ENCODE measurements at regions not wholly inside any gene's neighbourhood (a gene's known extent, or its start where the extent isn't known, plus 50 kb on each side); places are given as distances from the start of the nearest gene placed in this dataset.

GRCh38 chr19:33895366-33895765 is 98.7 kb downstream of the KCTD15 start:
- no peaks in the 10 kb centered on the region for H3K4me1 Mint-ChIP-seq (ENCODE audit: low read depth, unreplicated experiment)
- no peak overlapping the region for H3K4me3 Mint-ChIP-seq (ENCODE audit: unreplicated experiment)
- no peak for DNase-seq
- H3K27ac Mint-ChIP-seq (ENCODE audit: unreplicated experiment), result no peak overlapping the region
- no peaks in the 10 kb centered on the region for H3K9me3 Mint-ChIP-seq (ENCODE audit: unreplicated experiment)
- H3K27me3 Mint-ChIP-seq (ENCODE audit: unreplicated experiment), result peaks cover 3% of the 10 kb centered on the region
- TF ChIP-seq CTCF (IDR thresholded peaks at IDR 0.05; ENCODE audit: partially characterized antibody, unreplicated experiment), result no peak
- H3K36me3 Mint-ChIP-seq (ENCODE audit: unreplicated experiment), result peaks cover 14% of the 10 kb centered on the region

- peaks cover 3% of the 10 kb centered on the region for H3K27me3 Mint-ChIP-seq (ENCODE audit: unreplicated experiment)
Measured at GRCh38 chr19:33898062-33898677, 101.5 kb downstream of the KCTD15 start.

GRCh38 chr19:33900817-33901216 is 104.1 kb downstream of the KCTD15 start:
- peaks cover 2% of the 10 kb centered on the region for H3K9me3 Mint-ChIP-seq (ENCODE audit: unreplicated experiment)
- H3K27ac Mint-ChIP-seq (ENCODE audit: unreplicated experiment), result no peak overlapping the region
- H3K4me1 Mint-ChIP-seq (ENCODE audit: low read depth, unreplicated experiment), result peaks cover 3% of the 10 kb centered on the region
- TF ChIP-seq CTCF (IDR thresholded peaks at IDR 0.05; ENCODE audit: partially characterized antibody, unreplicated experiment), result no peak
- DNase-seq, result no peak
- H3K27me3 Mint-ChIP-seq (ENCODE audit: unreplicated experiment), result peaks cover 3% of the 10 kb centered on the region
- peaks cover 8% of the 10 kb centered on the region for H3K36me3 Mint-ChIP-seq (ENCODE audit: unreplicated experiment)
- H3K4me3 Mint-ChIP-seq (ENCODE audit: unreplicated experiment), result no peak overlapping the region

More at GRCh38 chr19:33898062-33898677, 101.5 kb downstream of the KCTD15 start:
- Mint-ChIP-seq H3K4me1 (ENCODE audit: low read depth, unreplicated experiment) (no peaks in the 10 kb centered on the region), H3K9me3 (ENCODE audit: unreplicated experiment) (no peaks in the 10 kb centered on the region), H3K36me3 (ENCODE audit: unreplicated experiment) (peaks cover 8% of the 10 kb centered on the region), H3K27ac (ENCODE audit: unreplicated experiment) (no peak overlapping the region), H3K4me3 (ENCODE audit: unreplicated experiment) (no peak overlapping the region)
- no peak for DNase-seq
- no peak for TF ChIP-seq CTCF (IDR thresholded peaks at IDR 0.05; ENCODE audit: partially characterized antibody, unreplicated experiment)

GRCh38 chr19:33902395-33902794 is 105.7 kb downstream of the KCTD15 start:
- DNase-seq, result no peak
- Mint-ChIP-seq H3K36me3 (ENCODE audit: unreplicated experiment) (peaks cover 8% of the 10 kb centered on the region), H3K27ac (ENCODE audit: unreplicated experiment) (no peak overlapping the region), H3K4me3 (ENCODE audit: unreplicated experiment) (no peak overlapping the region), H3K9me3 (ENCODE audit: unreplicated experiment) (peaks cover 5% of the 10 kb centered on the region), H3K4me1 (ENCODE audit: low read depth, unreplicated experiment) (peaks cover 3% of the 10 kb centered on the region), H3K27me3 (ENCODE audit: unreplicated experiment) (peaks cover 4% of the 10 kb centered on the region)
- TF ChIP-seq CTCF (IDR thresholded peaks at IDR 0.05; ENCODE audit: partially characterized antibody, unreplicated experiment), result no peak

- Mint-ChIP-seq H3K9me3 (ENCODE audit: unreplicated experiment) (peaks cover 6% of the 10 kb centered on the region), H3K4me3 (ENCODE audit: unreplicated experiment) (no peak overlapping the region), H3K4me1 (ENCODE audit: low read depth, unreplicated experiment) (peaks cover 3% of the 10 kb centered on the region), H3K27me3 (ENCODE audit: unreplicated experiment) (peaks cover 4% of the 10 kb centered on the region), H3K27ac (ENCODE audit: unreplicated experiment) (no peak overlapping the region), H3K36me3 (ENCODE audit: unreplicated experiment) (peaks cover 5% of the 10 kb centered on the region)
- no peak for DNase-seq
- no peak for TF ChIP-seq CTCF (IDR thresholded peaks at IDR 0.05; ENCODE audit: partially characterized antibody, unreplicated experiment)
Measured at GRCh38 chr19:33902802-33903488, 106.3 kb downstream of the KCTD15 start.
